ENCODE measurements at regions not wholly inside any gene's neighbourhood (a gene's known extent, or its start where the extent isn't known, plus 50 kb on each side); places are given as distances from the start of the nearest gene placed in this dataset.

- CTCF ChIA-PET, result no interaction called here
- POLR2A ChIA-PET, result no interaction called here
- DNase-seq (ENCODE audit: low read depth, low spot score), result no peak
- Histone ChIP-seq H3K27me3 (ENCODE audit: control insufficient read depth, insufficient read depth, low read length) (no peaks in the 10 kb centered on the region), H3K4me3 (ENCODE audit: low read depth, low read length) (no peak overlapping the region), H3K9me3 (ENCODE audit: control insufficient read depth, insufficient read depth, low read length) (no peaks in the 10 kb centered on the region), H3K27ac (ENCODE audit: low read depth, low read length) (no peak overlapping the region)
- TF ChIP-seq, protein P1, sequence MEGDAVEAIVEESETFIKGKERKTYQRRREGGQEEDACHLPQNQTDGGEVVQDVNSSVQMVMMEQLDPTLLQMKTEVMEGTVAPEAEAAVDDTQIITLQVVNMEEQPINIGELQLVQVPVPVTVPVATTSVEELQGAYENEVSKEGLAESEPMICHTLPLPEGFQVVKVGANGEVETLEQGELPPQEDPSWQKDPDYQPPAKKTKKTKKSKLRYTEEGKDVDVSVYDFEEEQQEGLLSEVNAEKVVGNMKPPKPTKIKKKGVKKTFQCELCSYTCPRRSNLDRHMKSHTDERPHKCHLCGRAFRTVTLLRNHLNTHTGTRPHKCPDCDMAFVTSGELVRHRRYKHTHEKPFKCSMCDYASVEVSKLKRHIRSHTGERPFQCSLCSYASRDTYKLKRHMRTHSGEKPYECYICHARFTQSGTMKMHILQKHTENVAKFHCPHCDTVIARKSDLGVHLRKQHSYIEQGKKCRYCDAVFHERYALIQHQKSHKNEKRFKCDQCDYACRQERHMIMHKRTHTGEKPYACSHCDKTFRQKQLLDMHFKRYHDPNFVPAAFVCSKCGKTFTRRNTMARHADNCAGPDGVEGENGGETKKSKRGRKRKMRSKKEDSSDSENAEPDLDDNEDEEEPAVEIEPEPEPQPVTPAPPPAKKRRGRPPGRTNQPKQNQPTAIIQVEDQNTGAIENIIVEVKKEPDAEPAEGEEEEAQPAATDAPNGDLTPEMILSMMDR (IDR thresholded peaks at IDR 0.05; ENCODE audit: low read depth, low read length), result no peak
Observed at GRCh38 chr3:76789237-76789636, 250.7 kb upstream of the ROBO2 start.

- no peak overlapping the region for H3K4me3 ChIP-seq (ENCODE audit: low read depth, low read length)
- no peak for DNase-seq (ENCODE audit: low read depth, low spot score)
- CTCF ChIA-PET, result no interaction called here
- no peak overlapping the region for H3K27ac ChIP-seq (ENCODE audit: low read depth, low read length)
- TF ChIP-seq, protein P1 (IDR thresholded peaks at IDR 0.05; ENCODE audit: low read depth, low read length), result no peak
- POLR2A ChIA-PET, result no interaction called here
- H3K9me3 ChIP-seq (ENCODE audit: control insufficient read depth, insufficient read depth, low read length), result no peaks in the 10 kb centered on the region
- H3K27me3 ChIP-seq (ENCODE audit: control insufficient read depth, insufficient read depth, low read length), result no peaks in the 10 kb centered on the region
Observed at GRCh38 chr3:76811418-76811817, 228.5 kb upstream of the ROBO2 start.

DNA sequence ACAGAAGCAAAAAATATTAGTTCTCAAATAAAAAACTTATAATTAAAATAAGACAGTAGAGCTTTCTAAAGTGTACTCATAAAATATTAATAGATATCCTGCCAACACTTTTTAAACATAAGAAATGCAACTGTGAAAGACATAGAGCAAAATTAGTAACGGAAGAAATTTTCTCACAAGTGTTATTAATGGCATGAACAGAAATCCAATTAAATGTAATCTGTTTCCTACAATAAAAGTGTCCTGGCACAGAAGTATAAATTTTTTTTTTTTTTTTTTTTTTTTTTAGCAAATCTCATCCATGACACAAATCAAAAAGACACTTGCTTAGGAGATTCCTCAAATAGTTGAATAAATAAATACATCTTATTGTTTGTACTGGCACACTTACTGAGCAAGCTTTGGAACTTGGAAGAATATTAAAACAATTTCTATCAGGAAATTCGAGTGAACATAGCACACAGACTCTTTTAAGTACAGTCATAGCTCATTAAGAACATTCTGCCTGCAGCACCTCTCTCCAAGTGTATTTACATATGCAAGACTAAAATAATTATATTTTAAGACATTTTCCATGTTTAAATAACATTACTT is 227.2 kb upstream of the ROBO2 start:
- DNase-seq (ENCODE audit: low read depth, low spot score), result no peak
- Histone ChIP-seq H3K27ac (ENCODE audit: low read depth, low read length) (no peak overlapping the region), H3K4me3 (ENCODE audit: low read depth, low read length) (no peak overlapping the region), H3K27me3 (ENCODE audit: control insufficient read depth, insufficient read depth, low read length) (no peaks in the 10 kb centered on the region), H3K9me3 (ENCODE audit: control insufficient read depth, insufficient read depth, low read length) (no peaks in the 10 kb centered on the region)
- ChIA-PET POLR2A (no interaction called here), CTCF (no interaction called here)
- TF ChIP-seq, protein P1 (IDR thresholded peaks at IDR 0.05; ENCODE audit: low read depth, low read length), result no peak

GRCh38 chr3:76815561-76815960 is 224.3 kb upstream of the ROBO2 start:
- TF ChIP-seq, protein P1 (IDR thresholded peaks at IDR 0.05; ENCODE audit: low read depth, low read length), result no peak

DNA sequence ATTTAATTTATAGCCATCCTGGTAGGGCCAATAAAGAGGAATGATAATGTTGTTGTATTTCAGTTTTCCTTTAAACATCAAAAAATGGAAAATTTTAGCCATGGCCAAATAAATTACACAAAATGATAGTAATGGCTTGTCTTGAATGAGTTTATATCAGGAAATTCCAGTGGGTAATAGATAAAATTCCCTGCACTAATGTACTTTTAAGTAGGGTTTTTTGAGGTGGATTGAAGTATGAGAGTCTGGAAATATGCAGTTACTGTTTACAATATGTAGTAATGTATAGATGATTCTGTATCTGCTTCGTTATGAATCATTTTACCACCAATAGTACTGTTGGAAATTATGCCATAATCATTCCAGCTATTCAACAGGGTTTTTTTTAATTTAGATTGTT is 219.4 kb upstream of the ROBO2 start:
- CTCF ChIA-PET, result no interaction called here

More at GRCh38 chr3:76815561-76815960, 224.3 kb upstream of the ROBO2 start:
- POLR2A ChIA-PET, result no interaction called here
- Histone ChIP-seq H3K27me3 (ENCODE audit: control insufficient read depth, insufficient read depth, low read length) (no peaks in the 10 kb centered on the region), H3K4me3 (ENCODE audit: low read depth, low read length) (no peak overlapping the region), H3K27ac (ENCODE audit: low read depth, low read length) (no peak overlapping the region), H3K9me3 (ENCODE audit: control insufficient read depth, insufficient read depth, low read length) (no peaks in the 10 kb centered on the region)
- CTCF ChIA-PET, result interaction anchor here (0.6 kb wide), 1 partner anchor 32 kb away, joined by 3 read pairs; no protein-coding TSS in a partner anchor
- no peak for DNase-seq (ENCODE audit: low read depth, low spot score)

More for the DNA sequence above, 219.4 kb upstream of the ROBO2 start:
- Histone ChIP-seq H3K9me3 (ENCODE audit: control insufficient read depth, insufficient read depth, low read length) (no peaks in the 10 kb centered on the region), H3K27ac (ENCODE audit: low read depth, low read length) (no peak overlapping the region), H3K4me3 (ENCODE audit: low read depth, low read length) (no peak overlapping the region), H3K27me3 (ENCODE audit: control insufficient read depth, insufficient read depth, low read length) (no peaks in the 10 kb centered on the region)
- no peak for DNase-seq (ENCODE audit: low read depth, low spot score)
- TF ChIP-seq, protein P1 (IDR thresholded peaks at IDR 0.05; ENCODE audit: low read depth, low read length), result no peak
- POLR2A ChIA-PET, result no interaction called here
